Spleen (tissue), 7 donors: ENCODE measurements at regions not wholly inside any gene's neighbourhood (a gene's known extent, or its start where the extent isn't known, plus 50 kb on each side); places are given as distances from the start of the nearest gene placed in this dataset.

ENCODE experiments used
- POLR2A ChIP-seq, 3 donors: fragments of 450-650 bp; IDR thresholded peaks; one replicate each; pipeline ENCODE4 v1.5.1; 2017; ENCODE audit warnings: antibody characterized with exemption in 3 of 3, mild to moderate bottlenecking in 1 of 3
- TF ChIP-seq, protein P1 (sequence below), 11 experiments: fragments of 200-600 bp in 7 of 11; fragments of 450-650 bp in 4 of 11; sonication (generic) in 4 of 11; IDR thresholded peaks in 8 of 11; conservative IDR thresholded peaks in 3 of 11; 1 replicate in 7 of 11; 2 replicates in 4 of 11; pipeline versions ENCODE4 v1.4.0 to v1.8.0; 2016 to 2021; ENCODE audit warnings: antibody characterized with exemption in 11 of 11, inconsistent platforms in 4 of 11, mild to moderate bottlenecking in 1 of 11
- donor health status: DM: no; HTN: no; CAD: no; lungs with moderate emphysema.
- donor health status: DM: no; HTN: no; CAD: no.
- donor health status: DM: no; HTN: no; CAD: no.

DNA sequence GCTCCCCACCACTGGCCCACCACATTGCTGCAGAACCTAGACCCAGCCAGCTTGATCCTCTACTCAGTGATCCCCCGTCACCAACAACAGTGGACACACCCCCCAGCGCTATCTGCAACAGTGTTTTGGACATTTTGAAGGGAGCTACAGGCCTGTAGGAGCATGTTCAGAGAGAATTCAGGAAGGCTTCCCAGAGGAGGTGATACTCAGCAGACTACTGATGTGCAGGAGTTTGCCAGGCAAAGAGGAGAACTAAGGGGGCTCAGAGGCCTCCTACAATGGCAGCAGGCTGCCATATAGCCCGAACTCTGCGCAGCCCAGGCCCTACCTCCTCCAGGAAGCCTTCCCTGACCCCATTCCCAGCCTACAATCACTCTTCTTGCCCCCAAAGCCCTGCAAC is 70.0 kb downstream of the SYNE3 start:
- TF ChIP-seq, protein P1, sequence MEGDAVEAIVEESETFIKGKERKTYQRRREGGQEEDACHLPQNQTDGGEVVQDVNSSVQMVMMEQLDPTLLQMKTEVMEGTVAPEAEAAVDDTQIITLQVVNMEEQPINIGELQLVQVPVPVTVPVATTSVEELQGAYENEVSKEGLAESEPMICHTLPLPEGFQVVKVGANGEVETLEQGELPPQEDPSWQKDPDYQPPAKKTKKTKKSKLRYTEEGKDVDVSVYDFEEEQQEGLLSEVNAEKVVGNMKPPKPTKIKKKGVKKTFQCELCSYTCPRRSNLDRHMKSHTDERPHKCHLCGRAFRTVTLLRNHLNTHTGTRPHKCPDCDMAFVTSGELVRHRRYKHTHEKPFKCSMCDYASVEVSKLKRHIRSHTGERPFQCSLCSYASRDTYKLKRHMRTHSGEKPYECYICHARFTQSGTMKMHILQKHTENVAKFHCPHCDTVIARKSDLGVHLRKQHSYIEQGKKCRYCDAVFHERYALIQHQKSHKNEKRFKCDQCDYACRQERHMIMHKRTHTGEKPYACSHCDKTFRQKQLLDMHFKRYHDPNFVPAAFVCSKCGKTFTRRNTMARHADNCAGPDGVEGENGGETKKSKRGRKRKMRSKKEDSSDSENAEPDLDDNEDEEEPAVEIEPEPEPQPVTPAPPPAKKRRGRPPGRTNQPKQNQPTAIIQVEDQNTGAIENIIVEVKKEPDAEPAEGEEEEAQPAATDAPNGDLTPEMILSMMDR (IDR thresholded peaks at IDR 0.05 in 8 of 11, conservative IDR thresholded peaks at IDR 0.05 in 3 of 11): no peak
- TF ChIP-seq POLR2A (IDR thresholded peaks at IDR 0.05): no peak
